BLaER1 treated with 17β-estradiol and CSF1 and Interleukin-3, amounts not matched to agents 10 nM and 100 nM (cell line): ENCODE measurements at regions not wholly inside any gene's neighbourhood (a gene's known extent, or its start where the extent isn't known, plus 50 kb on each side); places are given as distances from the start of the nearest gene placed in this dataset.

Experiments used
- H3K27ac ChIP-seq, 11 experiments: shearing (Covaris generic); formaldehyde crosslinking; 2 replicates each; pipeline ENCODE4 v1.8.1; 2022
- H3K27me3 ChIP-seq, 11 experiments: shearing (Covaris generic); formaldehyde crosslinking; 2 replicates each; pipeline ENCODE4 v1.8.1; 2022
- H3K36me3 ChIP-seq, 11 experiments: shearing (Covaris generic); formaldehyde crosslinking; 2 replicates each; pipeline ENCODE4 v1.8.1; 2022
- H3K4me1 ChIP-seq, 10 experiments: shearing (Covaris generic); formaldehyde crosslinking; 2 replicates each; pipeline ENCODE4 v1.8.1; 2022
- H3K4me2 ChIP-seq, 11 experiments: shearing (Covaris generic); formaldehyde crosslinking; 2 replicates each; pipeline ENCODE4 v1.8.1; 2022
- H3K4me3 ChIP-seq, 10 experiments: shearing (Covaris generic); formaldehyde crosslinking; 2 replicates each; pipeline ENCODE4 v1.8.1; 2022
- H3K9ac ChIP-seq, 11 experiments: shearing (Covaris generic); formaldehyde crosslinking; 2 replicates each; pipeline ENCODE4 v1.8.1; 2022
- H3K9me3 ChIP-seq, 11 experiments: shearing (Covaris generic); formaldehyde crosslinking; replicated peaks in 1 of 11; 2 replicates each; pipeline ENCODE4 v1.8.1; 2022
- H4K20me1 ChIP-seq, 11 experiments: shearing (Covaris generic); formaldehyde crosslinking; 2 replicates each; pipeline ENCODE4 v1.8.1; 2022
- Cebpa-rat ChIP-seq, 11 experiments: shearing (Covaris generic); IDR thresholded peaks; 2 replicates each; pipeline ENCODE4 v1.8.1; 2022

DNA sequence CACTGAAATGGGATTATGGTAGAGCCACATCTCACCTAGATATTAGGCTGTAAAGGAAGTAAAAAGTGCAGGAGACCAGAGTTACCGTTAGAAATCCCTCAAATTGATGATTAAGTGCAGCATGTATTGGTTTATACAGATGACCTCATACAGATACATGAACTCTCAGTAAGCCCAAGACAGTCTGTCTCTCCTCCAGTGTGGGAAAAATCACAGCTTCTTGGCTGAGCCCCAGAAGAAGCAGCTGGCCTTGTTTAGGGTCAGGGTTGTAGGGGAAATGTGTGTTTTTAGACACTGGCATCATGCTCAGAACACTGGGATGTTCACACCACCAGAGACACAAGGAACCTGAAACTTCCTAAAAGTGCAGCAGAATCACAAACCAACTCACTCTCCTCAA lies 135.9 kb downstream of the KATNIP start:
- peaks cover 0 to 4% (median 0%) of the 10 kb centered on the region in 11 experiments; a peak in 1 of 22 replicates for H4K20me1 ChIP-seq
- H3K27me3 ChIP-seq: no peaks in the 10 kb centered on the region
- no peaks in the 10 kb centered on the region for H3K4me1 ChIP-seq
- H3K4me2 ChIP-seq: no peak overlapping the region
- TF ChIP-seq Cebpa-rat (IDR thresholded peaks at IDR 0.05): no peak
- no peak overlapping the region for H3K4me3 ChIP-seq
- H3K36me3 ChIP-seq: peaks cover 7 to 44% (median 25%) of the 10 kb centered on the region in 11 experiments; a peak in 20 of 22 replicates
- H3K9me3 ChIP-seq: no peaks in the 10 kb centered on the region
- no peak overlapping the region for H3K27ac ChIP-seq
- no peak overlapping the region for H3K9ac ChIP-seq

DNA sequence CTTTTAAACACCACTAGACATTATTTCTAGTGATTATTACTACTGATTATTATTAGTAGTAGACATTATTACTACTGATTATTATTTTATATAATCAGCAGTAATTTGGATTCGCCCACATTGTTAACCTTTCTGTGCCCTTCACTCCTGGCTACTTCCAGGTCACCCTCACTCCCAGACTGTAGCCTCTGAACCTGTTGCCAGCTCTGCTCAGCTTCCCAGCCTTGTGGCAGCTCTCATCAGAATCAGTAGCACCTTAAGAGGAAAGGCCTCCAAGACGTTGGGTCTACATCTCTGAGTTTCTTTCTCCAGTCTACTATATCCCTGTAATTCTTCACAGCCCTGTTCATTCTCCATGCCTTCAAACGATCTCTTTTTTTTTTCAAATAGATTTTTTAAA lies 137.0 kb downstream of the KATNIP start:
- peaks cover 0 to 4% (median 0%) of the 10 kb centered on the region in 11 experiments; a peak in 1 of 22 replicates for H4K20me1 ChIP-seq
- no peak overlapping the region for H3K4me3 ChIP-seq
- H3K9me3 ChIP-seq: no peaks in the 10 kb centered on the region
- TF ChIP-seq Cebpa-rat (IDR thresholded peaks at IDR 0.05): no peak
- no peaks in the 10 kb centered on the region for H3K27me3 ChIP-seq
- no peak overlapping the region for H3K9ac ChIP-seq
- peaks cover 0 to 33% (median 14%) of the 10 kb centered on the region in 11 experiments; a peak in 17 of 22 replicates for H3K36me3 ChIP-seq
- no peak overlapping the region for H3K4me2 ChIP-seq
- H3K27ac ChIP-seq: no peak overlapping the region
- no peaks in the 10 kb centered on the region for H3K4me1 ChIP-seq

DNA sequence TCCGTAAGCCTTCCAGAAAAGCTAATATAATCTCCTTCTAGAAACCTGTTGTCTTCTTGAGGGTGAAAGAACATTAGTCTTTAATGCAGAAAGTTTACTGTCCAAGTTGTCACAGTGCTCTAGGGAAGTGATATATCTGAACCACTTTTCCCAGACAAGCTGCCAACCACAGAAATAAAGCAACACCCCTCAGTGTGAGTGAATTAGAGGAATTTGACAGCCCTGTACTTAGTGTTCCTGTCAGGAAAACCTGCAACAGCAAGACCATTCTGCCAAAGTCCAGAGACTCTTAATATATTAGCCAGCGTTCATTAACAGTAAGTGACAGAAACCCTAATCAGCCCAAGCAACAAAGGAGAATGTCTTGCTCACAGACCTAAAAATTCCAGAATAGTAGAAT lies 137.7 kb downstream of the KATNIP start:
- no peak overlapping the region for H3K4me3 ChIP-seq
- H3K27me3 ChIP-seq: no peaks in the 10 kb centered on the region
- no peak overlapping the region for H3K4me2 ChIP-seq
- peaks cover 0 to 26% (median 7%) of the 10 kb centered on the region in 11 experiments; a peak in 13 of 22 replicates for H3K36me3 ChIP-seq
- no peak for TF ChIP-seq Cebpa-rat (IDR thresholded peaks at IDR 0.05)
- H3K27ac ChIP-seq: no peak overlapping the region
- H3K9ac ChIP-seq: no peak overlapping the region
- no peaks in the 10 kb centered on the region for H3K9me3 ChIP-seq
- peaks cover 0 to 4% (median 0%) of the 10 kb centered on the region in 11 experiments; a peak in 1 of 22 replicates for H4K20me1 ChIP-seq
- no peaks in the 10 kb centered on the region for H3K4me1 ChIP-seq

DNA sequence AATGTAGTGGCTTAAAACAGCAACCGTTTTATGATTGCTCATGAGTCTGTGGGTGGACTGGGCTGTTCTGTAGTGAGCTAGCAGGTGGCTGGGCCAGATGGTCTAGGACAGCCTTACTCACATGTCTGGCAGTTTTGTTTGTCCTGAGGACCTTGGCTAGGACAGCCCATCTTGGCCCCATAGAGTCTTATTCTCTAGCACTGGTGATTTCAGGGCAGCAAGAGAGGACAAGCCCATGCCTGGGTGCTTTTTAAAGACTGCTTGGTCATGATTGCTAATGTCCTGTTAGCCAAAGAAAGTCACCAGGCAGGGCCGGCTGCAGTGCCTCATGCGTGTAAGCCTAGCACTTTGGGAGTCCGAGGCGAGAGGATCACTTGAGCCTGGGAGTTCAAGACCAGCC lies 139.8 kb downstream of the KATNIP start:
- Histone ChIP-seq H3K27ac (no peak overlapping the region), H3K4me2 (no peak overlapping the region), H3K9me3 (no peaks in the 10 kb centered on the region), H3K36me3 (peaks cover 0 to 5% (median 0%) of the 10 kb centered on the region in 11 experiments; a peak in 1 of 22 replicates), H3K27me3 (no peaks in the 10 kb centered on the region), H3K9ac (no peak overlapping the region), H4K20me1 (peaks cover 0 to 4% (median 0%) of the 10 kb centered on the region in 11 experiments; a peak in 1 of 22 replicates), H3K4me1 (no peaks in the 10 kb centered on the region), H3K4me3 (no peak overlapping the region)
- TF ChIP-seq Cebpa-rat (IDR thresholded peaks at IDR 0.05): no peak

DNA sequence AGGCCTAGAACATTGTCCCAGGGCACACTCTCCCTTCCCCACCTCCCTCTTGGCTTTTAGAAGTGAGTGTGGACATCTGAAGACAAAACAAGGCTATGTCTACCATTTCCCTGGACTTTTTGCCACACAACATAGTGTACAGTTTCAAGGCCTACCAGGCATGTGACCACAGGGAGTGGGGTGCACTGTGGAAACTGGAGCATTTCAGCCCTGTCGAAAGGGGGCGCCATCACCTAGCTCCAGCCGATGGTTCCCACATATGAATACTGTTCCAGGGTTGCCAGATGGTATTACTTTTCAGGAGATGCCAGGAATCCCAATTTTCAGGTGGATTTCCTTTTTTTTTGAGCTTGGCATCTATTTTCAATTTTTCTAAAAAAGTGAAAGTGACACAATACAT lies 140.7 kb downstream of the KATNIP start:
- H3K4me2 ChIP-seq: no peak overlapping the region
- H4K20me1 ChIP-seq: peaks cover 0 to 4% (median 0%) of the 10 kb centered on the region in 11 experiments; a peak in 1 of 22 replicates
- 0 out of 22 replicates have a peak, but pooled peaks cover 0 to 4% (median 0%) of the 10 kb centered on the region in 11 experiments for H3K36me3 ChIP-seq
- H3K27me3 ChIP-seq: no peaks in the 10 kb centered on the region
- H3K4me1 ChIP-seq: no peaks in the 10 kb centered on the region
- no peak overlapping the region for H3K27ac ChIP-seq
- no peak overlapping the region for H3K9ac ChIP-seq
- no peak overlapping the region for H3K4me3 ChIP-seq
- TF ChIP-seq Cebpa-rat (IDR thresholded peaks at IDR 0.05): no peak
- H3K9me3 ChIP-seq: no peaks in the 10 kb centered on the region

DNA sequence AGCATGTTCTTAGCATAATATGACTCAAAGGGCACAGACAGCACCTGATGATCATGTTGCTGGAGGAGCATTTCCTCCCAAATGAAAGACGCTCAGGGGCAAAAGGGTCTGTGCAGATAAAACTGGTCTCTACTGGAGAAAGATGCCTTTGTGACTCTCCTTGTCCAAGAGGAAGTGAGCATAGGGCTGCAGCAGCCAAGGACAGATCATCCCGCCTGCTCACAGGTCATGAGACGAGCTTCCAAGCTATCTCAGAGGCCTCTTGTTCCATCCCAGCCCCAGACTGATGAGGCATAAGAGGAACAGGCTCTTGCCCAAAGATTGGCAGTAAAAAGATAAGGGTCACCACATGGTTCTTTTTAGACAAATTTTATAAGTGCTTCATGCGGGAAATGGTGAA lies 141.8 kb downstream of the KATNIP start:
- Histone ChIP-seq H3K27ac (no peak overlapping the region), H3K36me3 (peaks cover 0 to 9% (median 0%) of the 10 kb centered on the region in 11 experiments; a peak in 1 of 22 replicates), H3K4me2 (no peak overlapping the region), H3K4me1 (no peaks in the 10 kb centered on the region), H3K27me3 (no peaks in the 10 kb centered on the region), H3K9ac (no peak overlapping the region), H3K9me3 (no peaks in the 10 kb centered on the region), H4K20me1 (peaks cover 0 to 4% (median 0%) of the 10 kb centered on the region in 11 experiments; a peak in 1 of 22 replicates), H3K4me3 (no peak overlapping the region)
- no peak for TF ChIP-seq Cebpa-rat (IDR thresholded peaks at IDR 0.05)

DNA sequence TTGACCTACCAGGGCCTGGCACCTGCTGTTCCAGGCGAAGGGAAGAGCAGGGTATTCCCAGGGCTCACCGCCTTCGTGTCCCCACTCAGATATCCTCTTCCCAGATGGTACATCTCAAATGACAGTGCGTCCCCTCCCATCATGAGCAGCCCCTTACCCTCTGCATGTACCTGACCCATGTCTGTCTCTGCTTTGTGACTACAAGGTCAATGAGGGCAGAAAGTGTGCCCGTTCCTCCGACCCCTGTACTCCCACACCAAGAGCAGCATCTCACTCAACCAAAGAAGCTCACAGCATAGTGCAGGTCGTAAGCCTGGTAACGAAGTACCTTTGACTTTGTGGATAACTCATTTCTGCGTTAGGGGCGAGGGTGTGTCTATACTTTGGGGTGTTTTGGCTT lies 142.6 kb downstream of the KATNIP start:
- Histone ChIP-seq H3K27me3 (no peaks in the 10 kb centered on the region), H4K20me1 (peaks cover 0 to 4% (median 0%) of the 10 kb centered on the region in 11 experiments; a peak in 1 of 22 replicates), H3K4me1 (no peaks in the 10 kb centered on the region), H3K27ac (no peak overlapping the region), H3K36me3 (peaks cover 0 to 9% (median 0%) of the 10 kb centered on the region in 11 experiments; a peak in 1 of 22 replicates), H3K4me3 (no peak overlapping the region), H3K4me2 (no peak overlapping the region), H3K9ac (no peak overlapping the region), H3K9me3 (no peaks in the 10 kb centered on the region)
- no peak for TF ChIP-seq Cebpa-rat (IDR thresholded peaks at IDR 0.05)

DNA sequence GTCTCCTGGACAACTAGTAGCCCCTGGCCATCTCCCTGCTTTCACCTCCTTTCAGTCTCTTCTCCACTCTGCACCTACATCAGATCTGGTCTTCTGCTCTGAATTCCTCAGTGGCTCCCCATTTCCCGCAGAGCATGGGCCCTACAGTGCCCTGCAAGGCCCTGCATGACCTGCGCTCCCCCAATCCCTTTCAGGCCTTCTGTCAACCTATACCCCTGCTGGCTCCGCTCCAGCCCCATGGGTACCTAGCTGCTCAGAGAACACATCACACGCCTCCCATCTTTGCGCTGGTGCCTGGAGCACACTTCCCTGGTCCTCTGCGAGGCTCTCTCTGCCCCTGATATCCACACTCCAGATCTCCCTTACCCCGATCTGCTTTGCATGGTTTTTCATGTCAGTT lies 145.2 kb downstream of the KATNIP start:
- no peaks in the 10 kb centered on the region for H3K27me3 ChIP-seq
- no peak for TF ChIP-seq Cebpa-rat (IDR thresholded peaks at IDR 0.05)
- no peak overlapping the region for H3K4me3 ChIP-seq
- no peak overlapping the region for H3K9ac ChIP-seq
- H3K36me3 ChIP-seq: peaks cover 0 to 30% (median 11%) of the 10 kb centered on the region in 11 experiments; a peak in 14 of 22 replicates
- no peaks in the 10 kb centered on the region for H3K4me1 ChIP-seq
- no peaks in the 10 kb centered on the region for H3K9me3 ChIP-seq
- H4K20me1 ChIP-seq: no peaks in the 10 kb centered on the region; a peak in 1 of 22 replicates
- H3K27ac ChIP-seq: no peak overlapping the region
- no peak overlapping the region for H3K4me2 ChIP-seq

DNA sequence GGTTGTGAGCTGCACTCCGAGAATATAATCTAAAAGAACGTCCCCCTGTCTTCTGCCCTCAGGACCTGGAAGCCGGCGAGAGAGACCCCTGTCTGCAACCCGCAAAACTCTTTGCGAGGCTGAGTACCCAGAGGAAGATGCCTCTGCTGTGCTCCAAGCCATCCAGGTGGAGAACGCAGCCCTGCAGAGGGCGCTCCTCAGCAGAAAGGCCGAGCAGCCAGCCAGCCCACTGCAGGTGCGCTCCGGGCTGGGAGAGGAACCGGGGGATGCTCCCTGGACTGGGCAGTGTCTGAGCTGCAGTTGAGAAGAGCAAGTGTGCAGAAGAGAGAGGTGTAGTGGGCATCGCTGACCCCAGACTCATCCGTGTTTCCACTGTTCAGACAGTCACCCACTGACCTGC lies 148.3 kb downstream of the KATNIP start:
- no peaks in the 10 kb centered on the region for H3K9me3 ChIP-seq
- TF ChIP-seq Cebpa-rat (IDR thresholded peaks at IDR 0.05): no peak
- no peak overlapping the region for H3K9ac ChIP-seq
- no peaks in the 10 kb centered on the region for H3K27me3 ChIP-seq
- no peak overlapping the region for H3K4me3 ChIP-seq
- H3K27ac ChIP-seq: no peak overlapping the region
- H4K20me1 ChIP-seq: no peaks in the 10 kb centered on the region; a peak in 1 of 22 replicates
- no peak overlapping the region for H3K4me2 ChIP-seq
- H3K36me3 ChIP-seq: peaks cover 0 to 43% (median 11%) of the 10 kb centered on the region in 11 experiments; a peak in 14 of 22 replicates
- peaks cover 6 to 8% (median 7%) of the 10 kb centered on the region in 10 experiments for H3K4me1 ChIP-seq

DNA sequence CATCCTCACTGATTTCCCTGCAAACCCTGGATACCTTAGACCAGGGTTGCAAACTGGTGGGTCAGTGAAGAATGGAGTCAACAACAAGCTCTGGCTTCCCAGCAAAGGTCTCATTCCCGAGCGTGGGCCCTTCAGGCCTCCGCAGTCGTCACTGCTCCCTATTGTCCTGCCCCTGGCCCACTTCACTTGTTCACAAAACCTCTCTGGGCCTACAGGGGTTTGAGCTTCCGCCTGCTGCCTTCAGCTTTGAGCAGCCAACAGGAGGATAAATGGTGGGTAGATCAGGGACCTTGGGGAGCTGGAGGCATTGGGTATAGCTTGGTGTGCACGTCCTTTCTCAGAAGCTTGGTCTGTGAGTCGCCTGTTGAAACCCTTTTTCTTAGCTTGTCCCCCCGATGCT lies 148.8 kb downstream of the KATNIP start:
- Histone ChIP-seq H3K9me3 (no peaks in the 10 kb centered on the region), H4K20me1 (no peaks in the 10 kb centered on the region; a peak in 1 of 22 replicates), H3K4me2 (no peak overlapping the region), H3K36me3 (peaks cover 0 to 43% (median 11%) of the 10 kb centered on the region in 11 experiments; a peak in 14 of 22 replicates), H3K27me3 (no peaks in the 10 kb centered on the region), H3K4me3 (no peak overlapping the region), H3K27ac (no peak overlapping the region), H3K4me1 (peaks cover 11 to 13% (median 12%) of the 10 kb centered on the region in 10 experiments), H3K9ac (no peak overlapping the region)
- TF ChIP-seq Cebpa-rat (IDR thresholded peaks at IDR 0.05): no peak
